HG03469 (cell line): ENCODE measurements at regions not wholly inside any gene's neighbourhood (a gene's known extent, or its start where the extent isn't known, plus 50 kb on each side); places are given as distances from the start of the nearest gene placed in this dataset.

Experiments
- ATAC-seq: cut with Tn5 transposase; IDR thresholded peaks from one replicate; pipeline ENCODE4 v1.9.1; 2021; ENCODE audit warnings: mild to moderate bottlenecking, moderate library complexity, moderate number of reproducible peaks; ENCODE audit not compliant: unreplicated experiment

GRCh38 chr5:123245689-123246088 is 156.6 kb downstream of the PRDM6 start:
- ATAC-seq: no peak

GRCh38 chr5:123244458-123244857 is 155.4 kb downstream of the PRDM6 start:
- no peak for ATAC-seq
